BJ (cell line): ENCODE measurements at regions not wholly inside any gene's neighbourhood (a gene's known extent, or its start where the extent isn't known, plus 50 kb on each side); places are given as distances from the start of the nearest gene placed in this dataset.

Source experiments
- CTCF ChIA-PET: fragments of 350-600 bp; formaldehyde crosslinking; extraction: SDS; loops from one replicate; lab custom pipeline; 2021; ENCODE audit warnings: antibody characterized with exemption, inconsistent platforms; lab: Yijun Ruan, JAX
- POLR2A ChIA-PET: fragments of 300-600 bp; sonication (Branson Sonifier 250); formaldehyde crosslinking; extraction: SDS; loops from one replicate; lab custom pipeline; 2021; ENCODE audit warnings: antibody characterized with exemption; lab: Charles Lee
- DNase-seq: peaks from one replicate; pipeline ENCODE4 v3.0.0-alpha.2; 2011; ENCODE audit warnings: low read depth
- H3K27me3 ChIP-seq: 2 replicates; pipeline ENCODE4 v1.6.0; 2011; ENCODE audit warnings: low read length; ENCODE audit not compliant: control insufficient read depth, insufficient read depth
- H3K36me3 ChIP-seq: 2 replicates; pipeline ENCODE4 v1.5.1; 2011; ENCODE audit warnings: low read length; ENCODE audit not compliant: control insufficient read depth, insufficient read depth
- H3K4me3 ChIP-seq: 2 replicates; pipeline ENCODE4 v1.5.1; 2011; ENCODE audit warnings: low read depth, mild to moderate bottlenecking, control low read depth, low read length
- TF ChIP-seq, protein P1 (sequence below): IDR thresholded peaks from 2 replicates; pipeline ENCODE4 v1.5.1; 2011; ENCODE audit warnings: low read depth, mild to moderate bottlenecking, control low read depth, inconsistent platforms, low read length, moderate library complexity; ENCODE audit not compliant: insufficient read depth

DNA sequence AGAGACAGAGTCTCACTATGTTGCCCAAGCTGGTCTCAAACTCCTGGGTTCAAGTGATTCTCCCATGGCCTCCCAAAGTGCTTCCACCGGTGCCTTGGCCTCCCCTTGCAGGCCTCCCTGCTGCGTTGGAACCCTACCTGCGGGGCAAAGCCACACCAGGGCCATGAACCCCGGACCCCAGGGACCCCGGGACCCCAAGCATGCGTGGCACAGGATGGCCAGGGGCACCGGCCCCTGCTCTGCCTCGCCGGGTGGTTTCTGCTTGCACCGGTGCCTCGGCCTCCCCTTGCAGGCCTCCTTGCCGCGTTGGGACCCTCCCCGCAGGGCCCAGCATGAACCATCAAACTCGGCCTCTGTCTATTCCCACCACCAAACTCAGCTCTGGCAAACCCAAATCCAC is 301.0 kb upstream of the NPVF start:
- Histone ChIP-seq H3K36me3 (no peaks in the 10 kb centered on the region), H3K27me3 (no peaks in the 10 kb centered on the region), H3K4me3 (no peak overlapping the region)
- ChIA-PET POLR2A (no interaction called here), CTCF (no interaction called here)
- TF ChIP-seq, protein P1, sequence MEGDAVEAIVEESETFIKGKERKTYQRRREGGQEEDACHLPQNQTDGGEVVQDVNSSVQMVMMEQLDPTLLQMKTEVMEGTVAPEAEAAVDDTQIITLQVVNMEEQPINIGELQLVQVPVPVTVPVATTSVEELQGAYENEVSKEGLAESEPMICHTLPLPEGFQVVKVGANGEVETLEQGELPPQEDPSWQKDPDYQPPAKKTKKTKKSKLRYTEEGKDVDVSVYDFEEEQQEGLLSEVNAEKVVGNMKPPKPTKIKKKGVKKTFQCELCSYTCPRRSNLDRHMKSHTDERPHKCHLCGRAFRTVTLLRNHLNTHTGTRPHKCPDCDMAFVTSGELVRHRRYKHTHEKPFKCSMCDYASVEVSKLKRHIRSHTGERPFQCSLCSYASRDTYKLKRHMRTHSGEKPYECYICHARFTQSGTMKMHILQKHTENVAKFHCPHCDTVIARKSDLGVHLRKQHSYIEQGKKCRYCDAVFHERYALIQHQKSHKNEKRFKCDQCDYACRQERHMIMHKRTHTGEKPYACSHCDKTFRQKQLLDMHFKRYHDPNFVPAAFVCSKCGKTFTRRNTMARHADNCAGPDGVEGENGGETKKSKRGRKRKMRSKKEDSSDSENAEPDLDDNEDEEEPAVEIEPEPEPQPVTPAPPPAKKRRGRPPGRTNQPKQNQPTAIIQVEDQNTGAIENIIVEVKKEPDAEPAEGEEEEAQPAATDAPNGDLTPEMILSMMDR = no peak
- no peak for DNase-seq

DNA sequence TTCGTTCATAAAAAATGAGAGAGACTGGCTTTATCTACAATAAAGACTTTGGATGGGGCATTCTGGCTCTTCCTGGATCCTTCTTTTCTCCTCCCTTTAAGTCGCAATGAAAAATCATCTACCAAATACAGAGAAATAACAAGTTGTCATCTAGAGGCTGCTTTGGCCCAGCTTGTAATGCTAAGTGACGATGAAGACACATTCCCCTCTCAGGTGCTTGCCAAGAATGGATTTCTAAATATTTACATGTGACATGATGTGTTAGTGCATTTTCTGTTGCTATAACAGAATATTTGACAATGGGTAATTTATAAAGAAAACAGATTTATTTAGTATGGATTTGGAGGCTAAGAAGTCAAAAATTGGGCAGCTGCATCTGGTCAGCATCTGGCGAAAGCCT is 308.6 kb upstream of the NPVF start:
- TF ChIP-seq, protein P1 = no peak
- ChIA-PET POLR2A (no interaction called here), CTCF (interaction anchor here (0.7 kb wide), 1 partner anchor 37 kb away, joined by 3 read pairs; no protein-coding TSS in a partner anchor)
- no peak overlapping the region for H3K4me3 ChIP-seq
- H3K36me3 ChIP-seq = no peaks in the 10 kb centered on the region
- no peaks in the 10 kb centered on the region for H3K27me3 ChIP-seq
- DNase-seq = no peak

DNA sequence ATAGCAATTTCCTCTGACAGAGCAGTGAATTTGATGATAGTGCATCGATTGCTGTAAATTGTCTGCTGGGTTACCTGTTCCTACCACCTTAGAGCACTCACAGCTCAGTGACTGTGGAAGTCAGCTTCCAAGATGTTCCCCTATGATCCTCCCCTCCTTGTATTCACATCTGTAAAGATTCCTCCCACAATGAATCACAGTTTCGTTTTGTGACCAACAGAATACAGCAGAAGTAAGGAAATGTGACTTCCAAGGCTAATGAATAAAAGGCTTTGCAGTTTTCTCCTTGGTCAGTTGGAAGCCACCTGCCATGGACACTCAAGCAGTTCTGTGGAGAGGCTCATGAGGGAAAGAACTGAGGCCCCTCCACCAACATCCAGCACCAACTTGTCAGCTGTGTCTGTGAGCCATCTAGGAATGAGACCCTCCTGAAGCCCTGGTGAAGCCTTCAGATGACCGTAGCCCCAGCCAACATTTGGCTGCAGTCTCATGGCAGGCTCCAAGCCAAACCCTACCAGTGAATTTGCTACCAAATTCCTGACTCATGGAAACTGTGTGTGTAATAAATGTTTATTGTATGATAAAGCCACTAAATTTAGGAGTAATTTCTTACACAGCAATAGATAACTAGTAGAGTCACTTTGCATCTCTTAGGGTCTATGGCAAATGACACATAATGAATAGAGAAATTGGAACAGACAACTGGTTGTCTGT is 309.5 kb upstream of the NPVF start:
- no peak for DNase-seq
- TF ChIP-seq, protein P1 = no peak
- ChIA-PET CTCF (no interaction called here), POLR2A (no interaction called here)
- no peaks in the 10 kb centered on the region for H3K27me3 ChIP-seq
- no peaks in the 10 kb centered on the region for H3K36me3 ChIP-seq
- H3K4me3 ChIP-seq = no peak overlapping the region

DNA sequence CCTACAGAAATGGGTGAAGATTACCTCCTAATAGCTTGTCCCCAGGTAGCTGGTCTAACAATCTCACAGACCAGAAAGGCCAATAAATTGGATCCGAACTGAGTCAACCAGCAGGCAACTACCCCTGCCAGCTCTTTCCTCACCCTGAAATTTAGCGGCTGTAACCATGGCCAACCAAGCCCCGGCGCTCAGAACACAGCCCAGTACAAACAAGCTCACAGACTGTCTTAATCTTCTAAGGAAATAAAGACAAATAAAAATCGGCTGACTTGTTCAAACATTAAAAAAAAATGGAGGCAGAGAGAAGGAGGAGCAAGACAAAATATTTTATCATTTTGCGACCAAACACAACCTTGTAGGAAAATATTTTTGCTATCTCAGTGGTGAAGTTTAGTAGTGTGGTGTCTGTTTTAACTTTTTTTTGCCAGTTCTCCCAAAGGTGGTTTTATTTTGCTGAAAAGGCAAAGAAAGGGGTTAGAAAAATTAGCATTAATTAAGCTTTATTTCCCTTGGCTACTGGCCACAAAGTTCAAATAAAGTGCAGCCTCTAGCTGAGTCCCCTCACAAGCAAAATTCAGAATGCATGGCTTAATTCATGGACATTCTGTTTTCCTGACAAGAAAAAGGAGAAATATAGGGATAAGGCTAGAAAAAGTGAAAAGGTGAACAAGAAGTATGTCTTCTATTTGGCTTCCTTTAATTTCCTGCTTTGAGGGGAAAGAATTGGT is 313.0 kb upstream of the NPVF start:
- ChIA-PET CTCF (interaction anchor here (1.1 kb wide), 1 partner anchor 24 kb away, joined by 3 read pairs; no protein-coding TSS in a partner anchor), POLR2A (no interaction called here)
- TF ChIP-seq, protein P1 = no peak
- DNase-seq = no peak
- Histone ChIP-seq H3K36me3 (no peaks in the 10 kb centered on the region), H3K27me3 (no peaks in the 10 kb centered on the region), H3K4me3 (no peak overlapping the region)

DNA sequence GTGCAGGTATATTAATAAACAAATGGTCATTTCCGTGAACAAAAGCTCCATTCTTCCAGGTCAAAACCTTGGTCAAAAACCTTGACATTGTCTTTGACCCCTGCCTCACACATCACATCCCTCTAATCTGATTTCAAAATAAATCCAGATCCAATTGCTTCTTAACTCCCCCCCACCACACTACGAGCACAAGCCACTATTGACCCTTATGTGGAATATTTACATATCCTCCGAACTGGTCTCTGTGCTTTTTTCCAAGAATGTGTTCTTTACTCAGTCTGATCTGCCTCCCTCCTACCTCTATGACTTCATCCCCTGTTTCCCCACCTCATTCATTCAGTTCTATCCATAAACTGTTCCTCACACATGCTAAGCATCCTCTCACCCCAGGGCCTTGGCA is 313.6 kb upstream of the NPVF start:
- no peak for DNase-seq
- ChIA-PET POLR2A (no interaction called here), CTCF (no interaction called here)
- no peak overlapping the region for H3K4me3 ChIP-seq
- TF ChIP-seq, protein P1 = no peak
- H3K27me3 ChIP-seq = no peaks in the 10 kb centered on the region
- H3K36me3 ChIP-seq = no peaks in the 10 kb centered on the region
